ENCODE measurements at regions not wholly inside any gene's neighbourhood (a gene's known extent, or its start where the extent isn't known, plus 50 kb on each side); places are given as distances from the start of the nearest gene placed in this dataset.

DNA sequence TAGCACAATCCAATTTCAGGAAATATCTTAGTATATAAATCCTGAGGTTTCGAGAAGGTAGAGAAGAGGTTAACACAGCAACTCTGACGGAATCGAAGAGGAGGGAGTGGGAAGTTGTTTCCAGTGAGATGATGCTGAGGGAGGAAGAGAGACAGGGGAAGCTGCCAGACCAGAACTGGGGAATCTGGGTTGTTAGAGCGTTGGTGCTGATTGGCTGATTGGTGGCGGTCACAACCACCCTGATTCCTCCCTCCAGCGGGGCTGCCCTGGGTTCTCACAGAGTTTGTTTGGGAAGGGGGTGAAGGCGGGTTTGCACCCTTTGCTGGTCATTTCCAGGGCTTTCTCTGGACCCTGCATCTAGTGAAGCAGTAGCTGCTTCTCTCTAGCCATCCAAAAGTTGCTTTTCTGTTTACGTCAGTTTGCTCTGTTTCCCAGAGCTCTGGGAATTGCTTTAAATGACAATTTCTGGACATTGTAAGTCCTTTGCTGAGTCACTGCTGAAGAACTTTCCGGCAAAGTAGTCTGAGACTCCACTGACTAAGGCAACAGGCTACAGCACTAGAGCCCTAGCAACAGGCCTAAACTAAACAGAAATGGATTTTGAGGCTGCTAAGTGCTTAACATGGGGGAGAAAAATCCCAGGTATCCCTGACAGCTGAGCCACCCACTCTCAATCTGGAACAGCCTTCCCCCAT lies 90.1 kb downstream of the TENT5C start:
- no peak overlapping the region for H3K4me2 ChIP-seq (ENCODE audit: low read length)
- no peak overlapping the region for H2AFZ ChIP-seq (ENCODE audit: low read depth, low read length, poor library complexity, severe bottlenecking)
- no peak overlapping the region for H3K9ac ChIP-seq (ENCODE audit: low read length)
- POLR2A ChIA-PET: no interaction called here
- RAD21 ChIA-PET (ENCODE audit: low non-redundant PET in 1 of 2, low total read pairs in 2 of 2, uncharacterized antibody in 2 of 2, unreplicated experiment in 2 of 2): no interaction called here
- DNase-seq (ENCODE audit: low read depth, low spot score) (no peak), ATAC-seq (no peak)
- no peaks in the 10 kb centered on the region for H3K9me3 ChIP-seq (ENCODE audit: control insufficient read depth in 1 of 2, insufficient read depth in 1 of 2, low read depth in 1 of 2, low read length in 2 of 2)
- no peaks in the 10 kb centered on the region for H3K79me2 ChIP-seq (ENCODE audit: insufficient read depth, low read length)
- H4K20me1 ChIP-seq (ENCODE audit: insufficient read depth): no peaks in the 10 kb centered on the region
- no TSS peak for BruUV-seq (replicated peaks)
- H3K4me3 ChIP-seq (replicated peaks in 1 of 2; ENCODE audit: low read depth in 1 of 2, low read length in 2 of 2): no peak overlapping the region
- H3K27me3 ChIP-seq (ENCODE audit: insufficient read depth, low read length): peaks cover 34% of the 10 kb centered on the region
- intact Hi-C loops (cut with micrococcal nuclease): no loop called here
- H3K9me2 ChIP-seq (ENCODE audit: insufficient read depth): no peaks in the 10 kb centered on the region
- TF ChIP-seq CBX3 (IDR thresholded peaks at IDR 0.05; ENCODE audit: low read depth): no peak
- TF ChIP-seq, protein P1, sequence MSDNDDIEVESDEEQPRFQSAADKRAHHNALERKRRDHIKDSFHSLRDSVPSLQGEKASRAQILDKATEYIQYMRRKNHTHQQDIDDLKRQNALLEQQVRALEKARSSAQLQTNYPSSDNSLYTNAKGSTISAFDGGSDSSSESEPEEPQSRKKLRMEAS (IDR thresholded peaks at IDR 0.05): no peak
- TF ChIP-seq EZH2 (IDR thresholded peaks at IDR 0.05): no peak
- TF ChIP-seq, protein P2, sequence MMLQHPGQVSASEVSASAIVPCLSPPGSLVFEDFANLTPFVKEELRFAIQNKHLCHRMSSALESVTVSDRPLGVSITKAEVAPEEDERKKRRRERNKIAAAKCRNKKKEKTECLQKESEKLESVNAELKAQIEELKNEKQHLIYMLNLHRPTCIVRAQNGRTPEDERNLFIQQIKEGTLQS (IDR thresholded peaks at IDR 0.05): no peak
- TF ChIP-seq EGR1 (IDR thresholded peaks at IDR 0.05; ENCODE audit: low read depth): no peak
- no peak for TF ChIP-seq EZH2phosphoT487 (IDR thresholded peaks at IDR 0.05; ENCODE audit: borderline replicate concordance)
- TF ChIP-seq ZFX (IDR thresholded peaks at IDR 0.05): no peak
- TF ChIP-seq, protein P3, sequence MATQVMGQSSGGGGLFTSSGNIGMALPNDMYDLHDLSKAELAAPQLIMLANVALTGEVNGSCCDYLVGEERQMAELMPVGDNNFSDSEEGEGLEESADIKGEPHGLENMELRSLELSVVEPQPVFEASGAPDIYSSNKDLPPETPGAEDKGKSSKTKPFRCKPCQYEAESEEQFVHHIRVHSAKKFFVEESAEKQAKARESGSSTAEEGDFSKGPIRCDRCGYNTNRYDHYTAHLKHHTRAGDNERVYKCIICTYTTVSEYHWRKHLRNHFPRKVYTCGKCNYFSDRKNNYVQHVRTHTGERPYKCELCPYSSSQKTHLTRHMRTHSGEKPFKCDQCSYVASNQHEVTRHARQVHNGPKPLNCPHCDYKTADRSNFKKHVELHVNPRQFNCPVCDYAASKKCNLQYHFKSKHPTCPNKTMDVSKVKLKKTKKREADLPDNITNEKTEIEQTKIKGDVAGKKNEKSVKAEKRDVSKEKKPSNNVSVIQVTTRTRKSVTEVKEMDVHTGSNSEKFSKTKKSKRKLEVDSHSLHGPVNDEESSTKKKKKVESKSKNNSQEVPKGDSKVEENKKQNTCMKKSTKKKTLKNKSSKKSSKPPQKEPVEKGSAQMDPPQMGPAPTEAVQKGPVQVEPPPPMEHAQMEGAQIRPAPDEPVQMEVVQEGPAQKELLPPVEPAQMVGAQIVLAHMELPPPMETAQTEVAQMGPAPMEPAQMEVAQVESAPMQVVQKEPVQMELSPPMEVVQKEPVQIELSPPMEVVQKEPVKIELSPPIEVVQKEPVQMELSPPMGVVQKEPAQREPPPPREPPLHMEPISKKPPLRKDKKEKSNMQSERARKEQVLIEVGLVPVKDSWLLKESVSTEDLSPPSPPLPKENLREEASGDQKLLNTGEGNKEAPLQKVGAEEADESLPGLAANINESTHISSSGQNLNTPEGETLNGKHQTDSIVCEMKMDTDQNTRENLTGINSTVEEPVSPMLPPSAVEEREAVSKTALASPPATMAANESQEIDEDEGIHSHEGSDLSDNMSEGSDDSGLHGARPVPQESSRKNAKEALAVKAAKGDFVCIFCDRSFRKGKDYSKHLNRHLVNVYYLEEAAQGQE (IDR thresholded peaks at IDR 0.05; ENCODE audit: low read depth): no peak
- TF ChIP-seq, protein P4, sequence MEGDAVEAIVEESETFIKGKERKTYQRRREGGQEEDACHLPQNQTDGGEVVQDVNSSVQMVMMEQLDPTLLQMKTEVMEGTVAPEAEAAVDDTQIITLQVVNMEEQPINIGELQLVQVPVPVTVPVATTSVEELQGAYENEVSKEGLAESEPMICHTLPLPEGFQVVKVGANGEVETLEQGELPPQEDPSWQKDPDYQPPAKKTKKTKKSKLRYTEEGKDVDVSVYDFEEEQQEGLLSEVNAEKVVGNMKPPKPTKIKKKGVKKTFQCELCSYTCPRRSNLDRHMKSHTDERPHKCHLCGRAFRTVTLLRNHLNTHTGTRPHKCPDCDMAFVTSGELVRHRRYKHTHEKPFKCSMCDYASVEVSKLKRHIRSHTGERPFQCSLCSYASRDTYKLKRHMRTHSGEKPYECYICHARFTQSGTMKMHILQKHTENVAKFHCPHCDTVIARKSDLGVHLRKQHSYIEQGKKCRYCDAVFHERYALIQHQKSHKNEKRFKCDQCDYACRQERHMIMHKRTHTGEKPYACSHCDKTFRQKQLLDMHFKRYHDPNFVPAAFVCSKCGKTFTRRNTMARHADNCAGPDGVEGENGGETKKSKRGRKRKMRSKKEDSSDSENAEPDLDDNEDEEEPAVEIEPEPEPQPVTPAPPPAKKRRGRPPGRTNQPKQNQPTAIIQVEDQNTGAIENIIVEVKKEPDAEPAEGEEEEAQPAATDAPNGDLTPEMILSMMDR (IDR thresholded peaks at IDR 0.05 in 2 of 3, conservative IDR thresholded peaks at IDR 0.05 in 1 of 3; ENCODE audit: borderline replicate concordance in 1 of 3, insufficient read depth in 1 of 3, low read depth in 2 of 3, low read length in 2 of 3): no peak
- no peak for TF ChIP-seq SRF (IDR thresholded peaks at IDR 0.05; ENCODE audit: low read depth)
- no peak for TF ChIP-seq CEBPB (IDR thresholded peaks at IDR 0.05; ENCODE audit: low read depth)
- no peak for TF ChIP-seq YY1 (IDR thresholded peaks at IDR 0.05; ENCODE audit: extremely low read depth, insufficient replicate concordance, low read depth, low read length)
- TF ChIP-seq POLR2A (IDR thresholded peaks at IDR 0.05; ENCODE audit: borderline replicate concordance, extremely low read depth, insufficient read depth, insufficient read length): no peak
- TF ChIP-seq RAD21 (IDR thresholded peaks at IDR 0.05; ENCODE audit: low read depth): no peak
- TF ChIP-seq SIN3A (IDR thresholded peaks at IDR 0.05; ENCODE audit: low read depth): no peak
- TF ChIP-seq, protein P5, sequence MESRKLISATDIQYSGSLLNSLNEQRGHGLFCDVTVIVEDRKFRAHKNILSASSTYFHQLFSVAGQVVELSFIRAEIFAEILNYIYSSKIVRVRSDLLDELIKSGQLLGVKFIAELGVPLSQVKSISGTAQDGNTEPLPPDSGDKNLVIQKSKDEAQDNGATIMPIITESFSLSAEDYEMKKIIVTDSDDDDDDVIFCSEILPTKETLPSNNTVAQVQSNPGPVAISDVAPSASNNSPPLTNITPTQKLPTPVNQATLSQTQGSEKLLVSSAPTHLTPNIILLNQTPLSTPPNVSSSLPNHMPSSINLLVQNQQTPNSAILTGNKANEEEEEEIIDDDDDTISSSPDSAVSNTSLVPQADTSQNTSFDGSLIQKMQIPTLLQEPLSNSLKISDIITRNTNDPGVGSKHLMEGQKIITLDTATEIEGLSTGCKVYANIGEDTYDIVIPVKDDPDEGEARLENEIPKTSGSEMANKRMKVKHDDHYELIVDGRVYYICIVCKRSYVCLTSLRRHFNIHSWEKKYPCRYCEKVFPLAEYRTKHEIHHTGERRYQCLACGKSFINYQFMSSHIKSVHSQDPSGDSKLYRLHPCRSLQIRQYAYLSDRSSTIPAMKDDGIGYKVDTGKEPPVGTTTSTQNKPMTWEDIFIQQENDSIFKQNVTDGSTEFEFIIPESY (IDR thresholded peaks at IDR 0.05; ENCODE audit: extremely low read depth, insufficient replicate concordance, low read length): no peak
- TF ChIP-seq TCF7L2 (IDR thresholded peaks at IDR 0.05; ENCODE audit: borderline replicate concordance, extremely low read depth, insufficient read depth, insufficient read length): no peak
- CTCF ChIA-PET: interaction anchor here (1.1 kb wide), 1 partner anchor 58 kb away, joined by 3 read pairs; no protein-coding TSS in a partner anchor
- H3K36me3 ChIP-seq (ENCODE audit: control insufficient read depth in 1 of 2, insufficient read depth in 2 of 2, low read length in 2 of 2): no peaks in the 10 kb centered on the region
- H3K4me1 ChIP-seq (ENCODE audit: control insufficient read depth in 1 of 2, insufficient read depth in 2 of 2, low read length in 2 of 2): no peaks in the 10 kb centered on the region
- H3K27ac ChIP-seq (ENCODE audit: low read depth, low read length): no peak overlapping the region
